OCI-LY7 (cell line): ENCODE measurements at regions not wholly inside any gene's neighbourhood (a gene's known extent, or its start where the extent isn't known, plus 50 kb on each side); places are given as distances from the start of the nearest gene placed in this dataset. TPM values are rescaled to one million over a fixed set of nuclear protein-coding genes. Genes with fewer than 3 reads are reported as not detected.

ENCODE experiments used
- BruUV-seq: library from RNA; stranded (reverse); fragments of 400-500 nt; replicated peaks from 2 replicates; lab custom pipeline; 2021; lab: Mats Ljungman, UMichigan
- CTCF ChIA-PET: fragments of 300-600 bp; sonication (Branson Sonifier 250); formaldehyde crosslinking; loops from one replicate; lab custom pipeline; 2022; ENCODE audit warnings: antibody characterized with exemption; ENCODE audit not compliant: unreplicated experiment; lab: Charles Lee
- POLR2A ChIA-PET: fragments of 300-600 bp; sonication (Branson Sonifier 250); formaldehyde crosslinking; loops from one replicate; lab custom pipeline; 2022; ENCODE audit warnings: antibody characterized with exemption; lab: Charles Lee
- DNase-seq: peaks from one replicate; pipeline ENCODE4 v3.0.0-alpha.2; 2015; ENCODE audit warnings: low spot score
- H2AFZ ChIP-seq: fragments of 200-600 bp; sonication (generic), shearing (Covaris generic); 2 replicates; pipeline ENCODE4 v1.6.1; 2014; ENCODE audit warnings: mild to moderate bottlenecking, antibody characterized with exemption, low read length, moderate library complexity
- H3K27ac ChIP-seq: fragments of 200-600 bp; sonication (generic); 2 replicates; pipeline ENCODE4 v1.5.1; 2014; ENCODE audit warnings: mixed run types, low read depth, mild to moderate bottlenecking, moderate library complexity, low read length, inconsistent platforms; ENCODE audit not compliant: poor library complexity, severe bottlenecking
- H3K36me3 ChIP-seq: fragments of 200-600 bp; sonication (generic); 2 replicates; pipeline ENCODE4 v1.6.1; 2014; ENCODE audit warnings: mild to moderate bottlenecking, antibody characterized with exemption, low read length, moderate library complexity, mixed read lengths; ENCODE audit not compliant: insufficient read depth
- H3K4me1 ChIP-seq: fragments of 200-600 bp; sonication (generic); 2 replicates; pipeline ENCODE4 v1.5.1; 2014; ENCODE audit warnings: mild to moderate bottlenecking, low read length; ENCODE audit not compliant: insufficient read depth, poor library complexity, severe bottlenecking
- H3K4me2 ChIP-seq: fragments of 200-600 bp; sonication (generic); 2 replicates; pipeline ENCODE4 v1.6.1; 2014; ENCODE audit warnings: mild to moderate bottlenecking, low read length
- H3K4me3 ChIP-seq: fragments of 200-600 bp; sonication (generic); 2 replicates; pipeline ENCODE4 v1.5.1; 2014; ENCODE audit warnings: mild to moderate bottlenecking, low read depth, low read length; ENCODE audit not compliant: poor library complexity, severe bottlenecking
- H3K79me2 ChIP-seq: fragments of 200-600 bp; sonication (generic); 2 replicates; pipeline ENCODE4 v1.6.1; 2016; ENCODE audit warnings: low read depth, mild to moderate bottlenecking, low read length, moderate library complexity, mixed read lengths; ENCODE audit not compliant: insufficient read depth
- H3K9me2 ChIP-seq: fragments of 200-600 bp; sonication (generic); 2 replicates; pipeline ENCODE4 v1.6.1; 2016; ENCODE audit warnings: mild to moderate bottlenecking, low read length, mixed read lengths; ENCODE audit not compliant: insufficient read depth
- H3K9me3 ChIP-seq: fragments of 200-600 bp; sonication (generic); 2 replicates; pipeline ENCODE4 v1.6.1; 2014; ENCODE audit warnings: mild to moderate bottlenecking, mixed run types, low read length, mixed read lengths
- H4K20me1 ChIP-seq: fragments of 200-600 bp; sonication (generic); 2 replicates; pipeline ENCODE4 v1.6.1; 2014; ENCODE audit warnings: mild to moderate bottlenecking, antibody characterized with exemption, low read length, moderate library complexity, mixed read lengths; ENCODE audit not compliant: insufficient read depth
- EZH2phosphoT487 ChIP-seq: fragments of 200-600 bp; sonication (generic); IDR thresholded peaks from 2 replicates; pipeline ENCODE4 v1.6.1; 2018; ENCODE audit warnings: low read depth, borderline replicate concordance, mild to moderate bottlenecking, mixed run types, antibody characterized with exemption, low read length, moderate library complexity, mixed read lengths
- intact Hi-C: fragments of 100-400 bp; cut with micrococcal nuclease; formaldehyde crosslinking; loops from one replicate; pipeline ENCODE4 v1.10.0; 2022; ENCODE audit not compliant: unreplicated experiment
- small RNA-seq: library from RNA; depleted of rRNA; stranded (forward); fragments of <200 nt; gene quantifications from one replicate; pipeline ENCODE3, GENCODE V24; 2014
- TF ChIP-seq, protein P1 (sequence below): fragments of 200-600 bp; sonication (generic); conservative IDR thresholded peaks from 2 replicates; pipeline ENCODE4 v1.5.1; 2014; ENCODE audit warnings: mild to moderate bottlenecking, antibody characterized with exemption, low read length, moderate library complexity, mixed read lengths

DNA sequence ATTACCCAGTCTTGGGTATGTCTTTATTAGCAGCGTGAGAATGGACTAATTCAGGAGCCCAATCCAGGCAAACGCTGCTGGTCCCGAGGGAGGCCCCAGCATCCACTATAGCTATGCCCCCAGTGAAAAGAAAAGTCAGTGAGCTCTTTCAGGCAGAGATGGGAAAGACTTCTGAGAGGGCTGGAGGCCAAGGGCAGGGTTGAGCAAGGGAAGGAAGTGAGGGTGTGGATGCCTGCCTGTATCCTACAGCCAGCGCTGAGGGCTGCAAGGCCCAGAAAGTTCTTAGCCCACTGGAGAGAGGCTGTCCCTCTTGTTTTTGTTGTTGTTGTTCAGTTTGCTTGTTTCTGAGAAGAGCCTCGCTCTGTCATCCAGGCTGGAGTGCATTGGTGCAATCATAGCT is 261.6 kb downstream of the ZEB1 start:
- no peak for DNase-seq
- Histone ChIP-seq H3K36me3 (no peaks in the 10 kb centered on the region), H2AFZ (no peak overlapping the region), H3K27ac (no peak overlapping the region), H3K9me3 (no peaks in the 10 kb centered on the region), H4K20me1 (no peaks in the 10 kb centered on the region), H3K4me1 (no peaks in the 10 kb centered on the region), H3K4me3 (no peak overlapping the region), H3K4me2 (no peak overlapping the region), H3K9me2 (no peaks in the 10 kb centered on the region), H3K79me2 (no peaks in the 10 kb centered on the region)
- CTCF ChIA-PET, result no interaction called here
- BruUV-seq, result no TSS peak
- no peak for TF ChIP-seq EZH2phosphoT487
- TF ChIP-seq, protein P1, sequence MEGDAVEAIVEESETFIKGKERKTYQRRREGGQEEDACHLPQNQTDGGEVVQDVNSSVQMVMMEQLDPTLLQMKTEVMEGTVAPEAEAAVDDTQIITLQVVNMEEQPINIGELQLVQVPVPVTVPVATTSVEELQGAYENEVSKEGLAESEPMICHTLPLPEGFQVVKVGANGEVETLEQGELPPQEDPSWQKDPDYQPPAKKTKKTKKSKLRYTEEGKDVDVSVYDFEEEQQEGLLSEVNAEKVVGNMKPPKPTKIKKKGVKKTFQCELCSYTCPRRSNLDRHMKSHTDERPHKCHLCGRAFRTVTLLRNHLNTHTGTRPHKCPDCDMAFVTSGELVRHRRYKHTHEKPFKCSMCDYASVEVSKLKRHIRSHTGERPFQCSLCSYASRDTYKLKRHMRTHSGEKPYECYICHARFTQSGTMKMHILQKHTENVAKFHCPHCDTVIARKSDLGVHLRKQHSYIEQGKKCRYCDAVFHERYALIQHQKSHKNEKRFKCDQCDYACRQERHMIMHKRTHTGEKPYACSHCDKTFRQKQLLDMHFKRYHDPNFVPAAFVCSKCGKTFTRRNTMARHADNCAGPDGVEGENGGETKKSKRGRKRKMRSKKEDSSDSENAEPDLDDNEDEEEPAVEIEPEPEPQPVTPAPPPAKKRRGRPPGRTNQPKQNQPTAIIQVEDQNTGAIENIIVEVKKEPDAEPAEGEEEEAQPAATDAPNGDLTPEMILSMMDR, result no peak
- intact Hi-C loops, result no loop called here
- POLR2A ChIA-PET, result interaction anchor here (0.6 kb wide), 1 partner anchor 1342 kb away, joined by 3 read pairs; no protein-coding TSS in a partner anchor

Small RNA genes lying in the stretch of these regions (small RNA-seq; reads per million reads assigned to genes)
- not detected for gene AL161935.2
